ENCODE measurements at regions not wholly inside any gene's neighbourhood (a gene's known extent, or its start where the extent isn't known, plus 50 kb on each side); places are given as distances from the start of the nearest gene placed in this dataset.

DNA sequence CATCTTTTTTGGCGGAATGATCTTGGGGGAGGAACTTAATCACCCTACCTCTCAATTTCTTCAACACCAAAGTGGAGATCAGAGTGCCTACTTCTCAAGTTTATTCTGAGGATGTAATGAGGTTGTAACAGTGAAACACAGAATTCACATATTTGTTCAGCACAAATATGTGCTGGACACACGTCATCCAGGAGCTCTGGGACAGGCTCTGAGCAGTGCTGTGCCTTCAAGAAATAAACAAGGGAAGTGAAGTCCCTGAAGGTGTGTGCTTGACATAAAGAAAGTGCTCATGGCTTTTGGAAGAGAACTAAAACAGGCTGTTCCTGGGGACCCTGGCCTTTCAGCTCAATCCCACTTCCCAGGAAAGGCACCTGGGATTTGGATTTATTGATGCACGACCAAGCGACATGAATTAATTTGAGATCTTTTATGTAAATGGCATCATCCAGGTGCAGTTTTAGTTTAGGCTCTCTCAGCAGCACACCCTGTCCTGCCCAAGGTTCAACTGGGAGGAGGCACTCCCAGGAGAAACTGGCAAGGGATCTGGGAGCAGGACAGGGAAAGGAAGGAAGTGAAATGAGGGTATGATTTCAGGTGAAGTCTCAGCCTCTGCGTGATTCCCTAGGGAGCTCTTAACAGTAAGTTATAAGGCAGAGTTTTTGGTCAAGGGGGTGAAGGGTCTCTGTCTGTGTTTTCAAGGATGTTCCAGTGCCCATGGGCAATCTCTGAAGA, 211.0 kb downstream of the FOXA2 start:
- no peak for DNase-seq (ENCODE audit: low spot score)

DNA sequence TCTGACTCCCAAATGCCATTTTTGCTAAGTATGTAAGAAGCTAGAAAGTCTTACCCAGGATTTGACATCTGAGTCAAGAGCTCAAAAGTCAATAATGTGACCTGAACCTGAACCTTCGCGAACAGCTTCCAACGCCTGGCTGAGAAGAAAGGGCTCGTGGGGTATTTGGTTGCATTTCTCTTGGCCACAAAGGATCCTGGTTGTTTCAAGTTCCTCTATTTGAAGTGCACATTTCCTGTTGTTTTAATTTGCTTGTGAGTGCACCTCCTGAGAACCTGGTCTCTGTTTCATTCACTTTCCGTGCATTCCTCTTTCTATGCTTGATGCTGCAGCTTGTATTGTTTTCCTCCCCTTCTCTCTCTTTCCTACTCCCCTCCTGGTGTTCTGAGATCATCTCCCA, 212.5 kb downstream of the FOXA2 start:
- no peak for DNase-seq (ENCODE audit: low spot score)

DNA sequence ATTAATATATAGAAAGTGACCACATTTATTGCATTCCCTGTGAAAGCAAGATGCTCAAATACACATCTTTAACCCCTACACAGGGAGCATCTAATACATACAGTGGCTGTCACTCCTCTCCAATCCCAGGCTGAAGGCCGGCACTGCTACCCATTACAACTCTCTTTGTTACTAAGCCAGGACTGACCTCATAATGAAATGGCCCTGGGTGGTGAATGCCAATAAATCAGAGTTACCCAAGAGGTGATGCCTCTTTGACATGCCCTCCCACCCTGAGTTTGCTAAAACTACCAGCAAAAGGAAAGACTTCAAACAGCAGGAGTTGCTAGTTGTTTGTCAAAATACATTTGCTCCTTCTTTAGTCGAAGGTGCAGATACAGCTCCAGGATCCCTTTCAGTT, 214.2 kb downstream of the FOXA2 start:
- no peak for DNase-seq (ENCODE audit: low spot score)

DNA sequence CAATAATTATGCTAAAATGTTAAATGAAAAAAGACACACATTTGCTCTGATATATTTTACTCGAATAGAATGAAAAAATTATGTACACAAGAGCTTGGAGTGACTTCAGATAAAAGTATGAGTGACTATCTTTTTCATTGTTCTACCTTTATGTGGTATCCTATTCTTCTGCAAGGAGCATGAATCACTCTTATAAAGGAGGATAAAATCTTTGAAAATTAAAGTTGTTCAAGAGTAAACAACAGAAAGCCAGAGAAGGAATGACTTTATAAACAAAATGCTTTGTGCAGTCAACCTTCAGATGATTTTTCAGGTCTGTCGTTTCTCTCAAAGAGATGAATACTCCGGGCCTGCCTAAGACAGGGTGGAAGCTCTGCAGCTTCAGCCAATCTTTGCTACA, 215.3 kb downstream of the FOXA2 start:
- no peak for DNase-seq (ENCODE audit: low spot score)

DNA sequence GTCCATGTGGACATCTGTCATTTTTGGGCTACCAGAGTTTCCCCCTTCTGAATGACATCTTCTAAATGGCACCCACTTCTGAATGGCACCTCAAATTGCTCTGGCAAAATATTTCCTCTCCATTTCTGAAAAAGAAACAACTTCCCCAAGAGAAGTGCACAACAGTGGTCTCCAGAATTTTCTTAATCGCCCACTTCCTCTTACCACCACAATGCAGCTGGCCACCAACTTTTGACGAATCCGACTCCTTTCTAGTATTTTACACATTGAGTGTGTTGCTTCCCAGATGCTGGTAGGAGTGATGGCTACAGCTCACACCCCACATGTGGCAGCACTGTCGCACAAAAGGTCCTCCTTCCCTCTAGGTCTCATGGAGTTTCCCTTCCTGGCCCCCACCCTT, 216.1 kb downstream of the FOXA2 start:
- no peak for DNase-seq (ENCODE audit: low spot score)

DNA sequence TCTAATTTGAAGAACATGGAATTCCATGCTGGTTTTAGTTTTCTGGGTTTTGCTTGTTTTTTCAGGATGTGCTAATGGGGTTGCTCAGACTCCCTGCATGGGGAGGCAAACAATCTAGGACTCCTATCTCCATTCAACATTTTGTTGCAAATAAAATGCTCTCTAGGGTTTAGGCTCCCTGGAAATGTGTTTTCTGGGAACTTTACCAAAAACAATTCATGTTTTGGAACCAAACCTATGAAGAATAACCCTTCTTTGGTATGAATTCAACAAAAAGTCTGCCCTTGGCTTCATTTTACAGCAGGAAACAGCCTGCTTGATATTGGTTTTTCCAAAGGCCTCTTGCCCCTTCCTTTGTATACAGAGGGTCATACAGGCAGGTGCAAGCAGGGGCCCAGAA, 217.7 kb downstream of the FOXA2 start:
- DNase-seq (ENCODE audit: low spot score), result no peak

DNA sequence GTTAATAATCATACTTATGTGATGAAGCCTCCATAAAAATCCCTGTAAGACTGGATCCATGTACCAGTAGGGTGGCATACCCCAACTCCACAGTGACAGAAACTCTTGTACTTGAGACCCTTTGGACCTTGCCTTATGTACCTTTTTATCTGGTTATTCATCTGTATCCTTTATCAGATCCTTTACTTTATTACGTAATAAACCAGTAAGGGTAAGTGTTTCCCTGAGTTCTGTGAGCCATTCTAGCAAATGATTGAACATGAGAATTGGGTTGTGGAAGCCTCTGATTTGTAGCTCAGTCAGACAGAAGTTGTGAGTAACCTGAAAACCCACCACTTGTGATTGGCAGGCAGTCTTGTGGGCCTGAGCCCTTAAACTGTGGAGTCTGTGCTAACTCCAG, 229.7 kb downstream of the FOXA2 start:
- no peak for DNase-seq (ENCODE audit: low spot score)

DNA sequence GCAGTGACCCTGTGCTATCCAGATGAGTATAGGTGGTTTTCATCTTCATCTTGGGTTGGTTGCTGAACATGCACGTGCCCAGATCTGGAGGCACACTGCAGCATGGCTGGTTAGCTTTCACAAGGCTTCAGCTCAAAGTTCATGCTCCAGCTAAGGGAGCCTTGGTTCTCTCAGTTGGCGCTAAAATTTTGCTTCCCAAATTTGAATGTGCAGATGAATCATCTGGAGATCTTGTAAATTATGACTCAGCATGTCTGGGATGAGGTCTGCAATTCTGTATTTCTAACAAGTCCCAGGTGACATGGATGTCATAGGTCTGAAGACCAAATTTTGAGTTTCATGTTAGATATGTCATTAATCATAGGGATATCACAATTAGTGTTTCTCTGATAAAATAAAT, 230.8 kb downstream of the FOXA2 start:
- DNase-seq (ENCODE audit: low spot score), result no peak

DNA sequence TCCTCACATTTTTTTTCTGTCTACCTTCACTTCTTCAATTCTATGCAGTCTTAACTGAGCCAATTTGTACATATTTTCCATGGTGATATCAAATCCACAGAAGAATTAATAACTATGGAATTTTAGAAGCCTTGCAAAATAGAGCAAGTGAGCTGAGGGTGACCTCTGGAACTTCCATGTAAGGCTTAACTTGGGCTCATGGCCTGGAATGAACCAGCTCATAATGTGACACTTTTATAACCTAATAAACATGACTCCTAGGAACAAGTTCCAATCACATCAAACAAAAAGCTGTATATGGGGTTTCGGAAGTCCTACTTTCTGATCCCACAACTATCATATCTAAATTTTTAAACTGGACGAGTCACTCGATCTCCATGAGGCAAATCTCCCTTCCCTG, 232.4 kb downstream of the FOXA2 start:
- DNase-seq (ENCODE audit: low spot score), result no peak

DNA sequence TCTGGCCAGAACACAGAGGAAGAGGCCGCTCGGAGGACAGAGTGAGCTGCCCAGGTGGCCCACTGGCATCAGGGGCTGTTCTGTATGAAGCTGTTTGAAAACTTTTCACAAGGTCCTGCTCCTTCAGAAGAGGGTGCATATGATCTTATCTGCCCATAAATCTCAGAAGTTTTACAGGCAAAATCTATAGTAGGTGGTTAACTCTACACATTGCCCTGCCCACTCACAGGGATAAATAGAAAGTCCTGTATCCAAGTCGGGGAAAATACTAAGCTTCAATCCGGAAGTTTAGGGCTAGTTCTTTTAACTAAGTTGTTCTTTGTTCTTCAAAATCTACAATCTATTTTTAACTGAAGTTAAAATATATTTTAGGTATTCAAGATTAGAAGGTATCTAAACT, 233.7 kb downstream of the FOXA2 start:
- no peak for DNase-seq (ENCODE audit: low spot score)

DNA sequence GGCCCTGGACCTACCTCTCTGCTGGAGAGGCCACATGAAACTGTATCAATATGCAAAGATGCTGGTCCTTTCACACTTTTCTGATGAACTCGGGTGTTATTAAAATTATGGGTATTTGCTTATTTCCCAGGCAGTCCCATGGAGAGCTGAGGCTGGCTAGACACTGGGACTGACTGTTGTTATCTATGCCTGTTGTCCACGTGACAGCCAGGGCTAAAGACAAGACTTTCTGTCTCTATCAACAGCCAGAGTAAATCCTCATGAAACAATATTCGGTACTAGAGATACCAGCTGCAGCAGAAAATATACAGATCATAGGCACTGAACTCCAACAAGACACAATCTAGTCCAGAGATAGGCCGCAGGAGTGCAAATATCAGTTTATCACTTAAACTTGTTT, 236.4 kb downstream of the FOXA2 start:
- DNase-seq (ENCODE audit: low spot score), result no peak

DNA sequence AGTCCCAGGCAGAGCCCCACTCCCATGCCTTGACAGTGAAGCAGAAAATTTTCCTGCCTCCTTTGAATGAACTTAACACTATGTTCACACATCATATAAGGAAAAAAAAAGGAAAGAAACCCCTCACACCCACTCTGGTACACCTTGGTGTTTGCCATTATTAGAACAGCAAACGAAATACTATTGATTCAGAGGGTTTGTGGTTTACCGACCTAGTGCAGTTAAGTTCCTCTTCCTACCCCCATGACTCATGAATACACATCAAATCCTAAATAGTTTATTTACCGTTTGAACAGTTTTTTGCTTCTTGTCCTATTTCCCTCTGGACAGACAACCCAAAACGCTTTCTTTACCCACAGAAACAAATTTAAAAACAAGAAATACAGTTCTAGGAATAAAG, 237.7 kb downstream of the FOXA2 start:
- DNase-seq (ENCODE audit: low spot score), result no peak

DNA sequence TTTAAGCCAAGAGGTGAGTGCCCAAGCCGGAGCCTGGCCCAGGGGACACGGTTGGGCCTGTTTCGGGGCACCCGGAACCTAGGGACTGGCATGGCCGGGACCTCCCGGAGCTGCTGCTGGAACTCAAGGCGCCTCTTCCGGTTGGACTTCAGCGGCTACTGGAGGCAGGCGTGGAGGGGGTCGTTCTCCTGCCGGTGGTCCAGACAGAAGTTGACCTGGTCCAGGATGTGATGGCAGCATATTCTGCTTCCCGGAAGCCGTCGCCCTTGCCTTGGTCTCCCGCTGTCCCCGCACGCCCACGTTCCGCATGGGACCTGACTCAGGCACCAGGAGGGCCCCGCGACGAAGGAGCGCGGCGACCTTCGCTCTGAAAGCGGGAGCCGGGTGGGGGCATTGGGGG, 240.8 kb downstream of the FOXA2 start:
- no peak for DNase-seq (ENCODE audit: low spot score)

DNA sequence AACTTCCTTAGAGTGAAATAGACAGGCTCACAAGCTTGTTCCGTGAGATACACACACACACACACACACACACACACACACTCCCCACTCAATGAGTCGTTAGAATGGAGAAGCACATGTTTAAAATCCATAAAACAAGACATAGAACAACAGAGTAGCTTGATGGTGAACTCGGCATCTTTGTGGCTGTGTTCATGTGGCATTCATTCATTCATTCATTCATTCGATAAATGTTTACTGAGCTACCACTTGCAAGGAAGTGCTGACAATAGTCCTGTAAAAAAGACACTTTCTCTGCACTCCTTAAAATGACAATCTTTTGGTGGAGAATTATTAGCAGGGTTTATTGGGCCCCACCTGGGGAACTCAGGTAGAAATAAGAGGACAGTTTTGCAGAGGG, 242.0 kb downstream of the FOXA2 start:
- DNase-seq (ENCODE audit: low spot score), result no peak

DNA sequence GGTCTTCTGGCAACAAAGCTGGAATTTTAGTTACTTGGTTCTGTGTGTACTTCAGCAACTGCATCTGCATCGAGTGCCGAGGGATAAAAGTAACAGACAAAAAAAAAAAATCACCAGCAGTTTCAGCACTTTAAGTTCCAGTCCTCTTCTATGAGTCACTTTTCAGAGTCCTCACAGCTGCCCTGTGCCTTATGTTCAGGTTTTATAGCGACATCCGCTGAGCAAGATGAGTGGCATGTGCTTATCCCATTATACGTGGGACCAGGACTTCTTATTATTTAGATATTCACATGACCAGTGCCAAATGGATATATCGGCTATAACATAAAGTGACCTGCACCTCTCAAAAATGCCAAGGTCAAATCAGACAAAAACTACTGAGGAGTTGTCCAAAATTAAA, 242.9 kb downstream of the FOXA2 start:
- DNase-seq (ENCODE audit: low spot score), result no peak

DNA sequence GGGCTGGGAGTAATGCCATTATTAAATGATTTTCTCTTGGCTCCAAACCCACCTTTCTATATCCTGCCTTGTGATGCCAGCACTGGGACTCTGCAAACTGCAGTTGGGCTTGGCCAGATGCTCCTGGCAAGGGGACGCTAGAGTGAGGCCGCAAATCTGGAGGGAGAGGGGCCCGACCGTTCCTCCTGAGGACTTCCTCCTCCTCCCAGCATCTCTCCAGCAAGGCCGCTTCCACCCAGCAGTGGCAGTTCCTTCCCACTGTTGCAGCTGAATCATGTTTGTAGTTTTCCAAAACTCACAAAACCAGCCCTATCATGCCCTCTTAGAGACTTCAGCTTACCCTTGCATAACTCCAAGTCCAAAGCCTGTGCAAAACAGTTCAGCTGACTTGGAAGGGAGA, 244.4 kb downstream of the FOXA2 start:
- DNase-seq (ENCODE audit: low spot score), result no peak

DNA sequence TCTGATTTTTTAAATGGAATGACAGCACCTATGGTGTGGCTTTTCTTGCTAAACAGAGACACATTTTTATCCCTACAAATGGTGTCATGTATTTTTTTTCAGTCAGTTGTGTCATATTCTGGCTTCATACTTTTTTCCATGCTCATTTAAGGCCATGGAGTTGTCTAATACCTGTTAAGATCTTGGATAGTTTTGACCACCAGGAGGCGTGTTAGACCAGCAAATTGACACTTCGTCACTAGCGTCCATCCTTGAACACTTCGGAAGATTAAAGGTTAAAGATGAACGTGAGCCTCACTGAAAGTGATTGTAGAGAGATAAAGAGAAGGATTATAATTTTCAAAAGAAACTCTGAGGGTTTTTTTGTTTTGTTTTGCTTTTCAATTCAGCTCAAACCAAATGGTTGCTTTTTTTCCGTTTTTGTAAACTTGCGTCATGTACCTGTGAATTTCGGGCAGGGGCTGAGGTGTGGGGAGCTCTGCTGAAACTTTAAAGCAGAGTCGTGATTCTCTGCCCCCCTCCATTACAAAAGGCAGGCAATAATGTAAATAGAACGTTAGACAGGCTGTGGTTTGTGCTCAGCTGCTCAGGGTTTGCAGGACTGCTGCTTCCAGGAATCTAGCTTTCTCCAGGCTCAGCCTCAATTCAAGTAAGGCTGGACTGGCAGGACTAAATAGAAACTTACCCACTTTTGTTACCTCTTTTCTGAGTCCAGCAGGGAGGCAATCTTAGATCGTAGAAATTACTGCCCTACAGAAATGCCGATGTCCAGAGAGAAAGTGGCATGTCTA, 245.1 kb downstream of the FOXA2 start:
- DNase-seq (ENCODE audit: low spot score), result peak; percentile 51

DNA sequence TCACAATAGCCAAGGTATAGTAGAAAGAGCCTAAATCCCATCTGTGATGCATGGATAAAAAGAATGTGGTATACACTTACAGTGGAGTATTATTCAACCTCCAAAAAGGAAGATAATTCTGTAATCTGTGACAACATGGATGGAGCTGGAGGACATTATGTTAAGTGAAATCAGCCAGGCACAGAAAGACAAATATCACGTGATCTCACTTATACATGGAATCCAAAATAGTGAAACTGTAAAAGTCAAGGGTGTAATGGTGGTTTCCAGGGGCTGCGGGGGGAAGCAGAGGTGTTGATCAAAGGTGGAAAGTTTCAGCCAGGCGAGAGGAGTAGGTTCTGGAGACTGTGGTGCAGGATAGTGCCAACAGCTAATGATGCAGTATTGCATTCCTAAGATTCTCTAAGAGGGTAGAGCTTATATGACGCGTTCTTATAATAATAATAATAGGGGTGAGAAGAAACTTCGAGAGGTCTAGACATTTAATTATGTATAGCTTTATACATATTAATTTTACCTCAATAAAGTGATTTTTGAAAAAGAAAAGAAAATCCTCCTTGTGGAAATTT, 246.1 kb downstream of the FOXA2 start:
- no peak for DNase-seq (ENCODE audit: low spot score)

DNA sequence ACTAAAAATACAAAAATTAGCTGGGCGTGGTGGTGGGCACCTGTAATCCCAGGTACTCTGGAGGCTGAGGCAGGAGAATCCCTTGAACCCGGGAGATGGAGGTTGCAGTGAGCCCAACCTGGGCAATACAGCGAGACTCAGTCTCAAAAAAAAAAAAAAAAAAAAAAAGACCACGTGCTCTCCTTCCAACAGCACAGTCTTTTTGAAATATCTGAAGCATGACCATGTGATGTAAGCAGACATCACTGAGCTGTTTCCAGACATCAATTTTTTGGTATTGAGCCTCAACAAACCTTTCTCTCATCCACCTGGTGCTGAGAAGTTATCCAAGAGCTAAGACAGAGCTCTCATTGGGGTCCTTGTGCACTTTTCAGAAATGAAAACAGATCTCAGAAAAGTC, 249.2 kb downstream of the FOXA2 start:
- DNase-seq (ENCODE audit: low spot score), result no peak

DNA sequence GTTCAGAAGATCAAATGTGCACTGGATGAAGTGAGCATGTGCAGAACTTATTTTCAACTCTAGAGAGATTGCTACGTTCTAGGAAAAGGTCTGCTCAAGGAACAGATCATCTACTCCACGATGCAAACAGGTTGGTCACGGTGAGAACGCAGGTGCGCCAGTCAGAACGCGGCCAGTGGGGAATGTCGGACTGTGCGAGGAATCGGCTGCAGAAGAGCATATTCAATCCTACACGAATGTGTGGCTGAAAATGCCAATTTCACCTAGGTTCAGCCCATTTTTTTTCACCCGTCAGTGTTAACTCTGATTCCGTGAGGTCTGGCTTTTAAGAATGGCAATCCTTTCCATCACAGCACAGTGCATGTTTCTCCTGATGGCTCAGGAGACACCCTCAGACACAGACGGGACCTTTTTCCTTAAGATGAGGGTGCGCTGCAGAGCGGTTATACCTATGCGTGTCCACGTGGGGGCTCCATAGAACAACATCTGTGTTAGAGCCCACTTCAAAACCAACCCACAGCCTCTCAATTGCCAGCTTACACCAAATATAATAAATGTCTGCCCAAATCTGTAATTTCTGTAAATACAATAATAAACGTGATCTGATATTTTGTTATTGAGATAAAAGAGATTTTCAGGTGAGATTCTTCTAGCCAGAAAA, 250.4 kb downstream of the FOXA2 start:
- peak; percentile 42 for DNase-seq (ENCODE audit: low spot score)

DNA sequence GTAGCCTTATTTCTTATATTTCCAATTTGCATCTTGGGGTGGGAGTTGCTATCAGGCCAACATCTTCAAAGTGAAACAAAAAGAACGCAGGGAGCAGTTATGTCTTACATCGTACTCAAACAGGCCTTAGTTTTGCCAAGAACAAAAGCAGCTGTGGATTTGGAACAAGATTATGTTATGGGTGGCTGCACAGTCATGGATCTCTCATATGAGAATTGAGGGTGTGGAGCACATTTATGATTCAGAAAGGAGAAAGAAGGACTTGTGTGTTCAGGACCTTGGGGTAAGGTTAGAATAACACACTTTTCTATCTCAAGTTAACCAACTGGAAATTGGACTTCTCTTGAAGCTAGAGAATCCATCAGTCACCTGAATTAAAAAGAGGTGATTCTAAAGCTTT, 259.9 kb downstream of the FOXA2 start:
- DNase-seq (ENCODE audit: low spot score), result no peak

DNA sequence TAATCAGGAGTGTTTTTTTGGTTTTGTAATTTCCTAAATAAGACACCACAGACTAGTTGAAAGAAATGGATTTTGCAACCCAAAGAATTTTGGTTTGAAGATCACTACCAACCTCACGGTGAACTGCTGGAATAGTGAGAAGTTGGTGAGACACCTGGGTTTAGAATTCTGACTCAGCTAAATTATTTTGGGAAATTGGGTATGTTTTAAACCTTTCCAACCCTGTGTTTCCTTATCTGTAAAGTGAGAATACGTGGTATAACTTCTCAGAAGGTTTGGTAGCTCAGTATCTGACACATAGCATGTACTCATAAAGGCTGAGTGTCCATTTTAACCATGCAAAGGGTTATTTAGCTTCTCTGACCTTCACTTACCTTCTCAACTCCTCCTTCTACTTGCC, 261.9 kb downstream of the FOXA2 start:
- no peak for DNase-seq (ENCODE audit: low spot score)

DNA sequence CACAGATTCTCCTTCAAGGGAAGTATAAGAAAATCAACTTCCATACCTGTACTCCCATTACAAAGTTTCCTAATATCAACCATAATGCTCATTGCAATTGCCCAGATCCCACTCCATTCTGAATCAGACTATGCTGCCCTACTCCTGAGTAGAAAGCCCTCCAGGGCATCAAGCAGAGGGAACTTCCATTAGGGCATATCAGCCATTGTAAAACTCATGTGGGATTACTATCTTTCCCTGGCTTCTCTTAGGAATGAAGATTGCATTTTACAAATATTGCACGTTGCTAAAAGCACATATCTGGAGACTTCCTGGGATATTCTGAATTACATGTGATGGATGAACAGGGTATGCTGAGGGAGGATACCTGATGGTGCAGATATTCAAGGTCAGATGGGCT, 263.2 kb downstream of the FOXA2 start:
- no peak for DNase-seq (ENCODE audit: low spot score)

Data from SK-N-DZ (cell line).